ENCODE measurements at regions not wholly inside any gene's neighbourhood (a gene's known extent, or its start where the extent isn't known, plus 50 kb on each side); places are given as distances from the start of the nearest gene placed in this dataset.
A peak's percentile ranks its signal among the peaks of the same experiment; 100 is the strongest.

GRCh38 chr5:160904591-160904990 lies 52.6 kb upstream of the ATP10B start:
- peak in 2 of 58 donors; percentile 9 to 11 for DNase-seq

GRCh38 chr5:160903551-160903950 lies 51.5 kb upstream of the ATP10B start:
- DNase-seq = no peak

GRCh38 chr5:160903076-160903475 lies 51.1 kb upstream of the ATP10B start:
- no peak for DNase-seq
